H1 (cell line): ENCODE measurements at regions not wholly inside any gene's neighbourhood (a gene's known extent, or its start where the extent isn't known, plus 50 kb on each side); places are given as distances from the start of the nearest gene placed in this dataset.

Experiments used
- CTCF ChIA-PET: fragments of 300-600 bp; sonication (Branson Sonifier 250); formaldehyde crosslinking; loops from one replicate; lab custom pipeline; 2021; ENCODE audit not compliant: partially characterized antibody; lab: Charles Lee
- POLR2A ChIA-PET: fragments of 300-600 bp; sonication (Branson Sonifier 250); formaldehyde crosslinking; loops from one replicate; lab custom pipeline; 2021; ENCODE audit warnings: inconsistent platforms; ENCODE audit not compliant: partially characterized antibody; lab: Charles Lee
- DNase-seq, 2 experiments: peaks; one replicate each; pipeline versions ENCODE4 v3.0.0 to v3.0.0-alpha.2; 2010 to 2022; ENCODE audit warnings: low spot score in 2 of 2, low read depth in 1 of 2, mixed read lengths in 1 of 2
- FAIRE-seq: peaks from 2 replicates; lab custom pipeline; 2011; peaks lifted over from hg19 to GRCh38; lab: Jason Lieb, UNC
- H2AFZ ChIP-seq: 2 replicates; pipeline ENCODE4 v1.8.1; 2012; ENCODE audit warnings: low read length, inconsistent platforms
- H2AK5ac ChIP-seq: 2 replicates; pipeline ENCODE4 v1.6.1; 2013; ENCODE audit warnings: low read depth, low read length
- H2BK120ac ChIP-seq: replicated peaks from 2 replicates; pipeline ENCODE3; 2013; ENCODE audit warnings: low read depth, low read length, inconsistent platforms
- H2BK12ac ChIP-seq: 2 replicates; pipeline ENCODE4 v1.6.1; 2013; ENCODE audit warnings: low read depth, low read length
- H2BK15ac ChIP-seq: 2 replicates; pipeline ENCODE4 v1.6.1; 2013; ENCODE audit warnings: low read length
- H2BK20ac ChIP-seq: 2 replicates; pipeline ENCODE4 v1.6.1; 2013; ENCODE audit warnings: low read length
- H2BK5ac ChIP-seq: 2 replicates; pipeline ENCODE4 v1.6.1; 2013; ENCODE audit warnings: low read depth, low read length
- H3K14ac ChIP-seq: 2 replicates; pipeline ENCODE4 v1.6.1; 2013; ENCODE audit warnings: inconsistent platforms; ENCODE audit not compliant: insufficient read length
- H3K18ac ChIP-seq: 2 replicates; pipeline ENCODE4 v1.6.1; 2013; ENCODE audit warnings: low read length; ENCODE audit errors: extremely low read depth
- H3K23ac ChIP-seq: 2 replicates; pipeline ENCODE4 v1.6.1; 2013; ENCODE audit warnings: inconsistent platforms; ENCODE audit not compliant: insufficient read length
- H3K23me2 ChIP-seq: 2 replicates; pipeline ENCODE4 v1.6.1; 2013; ENCODE audit warnings: low read depth, low read length
- H3K27ac ChIP-seq: 2 replicates; pipeline ENCODE4 v1.6.1; 2011; ENCODE audit warnings: low read depth, low read length, inconsistent platforms
- H3K27me3 ChIP-seq, 4 experiments: replicated peaks in 1 of 4; 1 replicate in 1 of 4; 2 replicates in 3 of 4; pipeline versions ENCODE4 v1.6.1 to v1.8.1; 2011 to 2013; ENCODE audit warnings: low read length in 3 of 4, mild to moderate bottlenecking in 3 of 4, inconsistent platforms in 2 of 4, mixed read lengths in 2 of 4, moderate library complexity in 1 of 4; ENCODE audit not compliant: control insufficient read depth in 3 of 4, insufficient read depth in 3 of 4; ENCODE audit errors: extremely low read depth in 1 of 4
- H3K36me3 ChIP-seq, 4 experiments: 2 replicates each; pipeline versions ENCODE4 v1.6.1 to v1.8.1; 2011 to 2013; ENCODE audit warnings: mild to moderate bottlenecking in 4 of 4, low read length in 3 of 4, moderate library complexity in 2 of 4, control low read depth in 1 of 4, inconsistent platforms in 1 of 4; ENCODE audit not compliant: insufficient read depth in 4 of 4, control insufficient read depth in 2 of 4
- H3K4ac ChIP-seq: replicated peaks from 2 replicates; pipeline ENCODE3; 2013; ENCODE audit warnings: low read length, low read depth, mixed read lengths, inconsistent platforms; ENCODE audit not compliant: insufficient read length
- H3K4me1 ChIP-seq, 4 experiments: replicated peaks in 1 of 4; 1 replicate in 1 of 4; 2 replicates in 3 of 4; pipeline versions ENCODE4 v1.6.1 to v1.8.1; 2011 to 2013; ENCODE audit warnings: low read length in 3 of 4, inconsistent platforms in 2 of 4, mixed read lengths in 1 of 4; ENCODE audit not compliant: insufficient read depth in 4 of 4, control insufficient read depth in 3 of 4
- H3K4me2 ChIP-seq, 2 experiments: 2 replicates each; pipeline versions ENCODE4 v1.6.1 to v1.8.1; 2011 to 2013; ENCODE audit warnings: low read depth in 2 of 2, low read length in 2 of 2, control low read depth in 1 of 2, inconsistent platforms in 1 of 2, mild to moderate bottlenecking in 1 of 2; ENCODE audit not compliant: insufficient read depth in 1 of 2
- H3K4me3 ChIP-seq, 4 experiments: fragments of 200-600, 300-600 bp in 1 of 4; sonication (generic), shearing (Covaris generic), sonication (Bioruptor Twin) in 1 of 4; 2 replicates each; pipeline versions ENCODE4 v1.5.1 to v1.8.1; 2011 to 2016; ENCODE audit warnings: low read length in 4 of 4, low read depth in 3 of 4, control low read depth in 2 of 4, inconsistent platforms in 2 of 4, mild to moderate bottlenecking in 2 of 4, mixed read lengths in 1 of 4, moderate library complexity in 1 of 4; ENCODE audit not compliant: insufficient read depth in 2 of 4; ENCODE audit errors: extremely low read depth in 1 of 4
- H3K56ac ChIP-seq: replicated peaks from 2 replicates; pipeline ENCODE3; 2013; ENCODE audit warnings: low read depth, mild to moderate bottlenecking, mixed read lengths, low read length, inconsistent platforms; ENCODE audit not compliant: insufficient read length
- H3K79me1 ChIP-seq: 2 replicates; pipeline ENCODE4 v1.6.1; 2013; ENCODE audit warnings: low read depth, low read length, control low read depth
- H3K79me2 ChIP-seq, 2 experiments: 2 replicates each; pipeline versions ENCODE4 v1.6.1 to v1.8.1; 2012 to 2013; ENCODE audit warnings: low read length in 2 of 2, mild to moderate bottlenecking in 2 of 2, inconsistent platforms in 1 of 2; ENCODE audit not compliant: insufficient read depth in 2 of 2, control insufficient read depth in 1 of 2
- H3K9ac ChIP-seq, 4 experiments: replicated peaks in 1 of 4; 1 replicate in 1 of 4; 2 replicates in 3 of 4; pipeline versions ENCODE4 v1.6.1 to v1.8.1; 2011 to 2013; ENCODE audit warnings: low read depth in 3 of 4, low read length in 3 of 4, control low read depth in 2 of 4, mild to moderate bottlenecking in 2 of 4, moderate library complexity in 2 of 4, inconsistent platforms in 1 of 4; ENCODE audit errors: extremely low read depth in 1 of 4
- H3K9me3 ChIP-seq, 2 experiments: 2 replicates each; pipeline versions ENCODE4 v1.6.1 to v1.8.1; 2012 to 2013; ENCODE audit warnings: mild to moderate bottlenecking in 2 of 2, moderate library complexity in 2 of 2, control low read depth in 1 of 2, inconsistent platforms in 1 of 2, low read depth in 1 of 2, low read length in 1 of 2, mixed read lengths in 1 of 2; ENCODE audit not compliant: insufficient read depth in 2 of 2
- H4K20me1 ChIP-seq, 2 experiments: replicated peaks in 1 of 2; 2 replicates each; pipeline versions ENCODE3 to v1.8.1; 2011 to 2013; ENCODE audit warnings: inconsistent platforms in 2 of 2, low read length in 2 of 2, mild to moderate bottlenecking in 1 of 2; ENCODE audit not compliant: insufficient read depth in 2 of 2, control insufficient read depth in 1 of 2
- H4K5ac ChIP-seq: 2 replicates; pipeline ENCODE4 v1.6.1; 2013; ENCODE audit warnings: low read length, low read depth, mixed read lengths, inconsistent platforms; ENCODE audit not compliant: insufficient read length
- H4K8ac ChIP-seq: 2 replicates; pipeline ENCODE4 v1.8.0; 2013; ENCODE audit warnings: mild to moderate bottlenecking, moderate library complexity, low read length, inconsistent platforms; ENCODE audit not compliant: insufficient read depth; ENCODE audit errors: extremely low read depth
- H4K91ac ChIP-seq: replicated peaks from 2 replicates; pipeline ENCODE3; 2013; ENCODE audit warnings: low read length, mixed read lengths, inconsistent platforms; ENCODE audit not compliant: insufficient read length
- FOSL1 ChIP-seq: IDR thresholded peaks from 2 replicates; pipeline ENCODE4 v1.6.1; 2011; ENCODE audit warnings: mild to moderate bottlenecking, low read depth, low read length, moderate library complexity; ENCODE audit not compliant: insufficient read depth
- HDAC6 ChIP-seq: IDR thresholded peaks from one replicate; pipeline ENCODE4 v1.7.1; 2012; ENCODE audit warnings: low read depth, mild to moderate bottlenecking, inconsistent platforms, low read length, moderate library complexity
- KDM4A ChIP-seq: IDR thresholded peaks from one replicate; pipeline ENCODE4 v1.7.1; 2012; ENCODE audit warnings: low read depth, mild to moderate bottlenecking, moderate library complexity, low read length, inconsistent platforms; ENCODE audit not compliant: severe bottlenecking
- RFX5 ChIP-seq: IDR thresholded peaks from 2 replicates; pipeline ENCODE4 v1.6.1; 2011; ENCODE audit warnings: low read depth, low read length, improper control_type of control experiment, borderline replicate concordance
- SP4 ChIP-seq: IDR thresholded peaks from 2 replicates; pipeline ENCODE4 v1.6.1; 2012; ENCODE audit warnings: low read length, inconsistent platforms
- WGBS, 2 experiments: shearing (Covaris generic) in 1 of 2; methylation state at CpG; one replicate each; pipeline versions ENCODE4 v1.1.6 to v1.1.7; 2013 to 2015; ENCODE audit warnings: low lambda C conversion rate in 2 of 2, mixed read lengths in 2 of 2, inconsistent platforms in 1 of 2, low coverage in 1 of 2, missing lambda C conversion rate in 1 of 2; ENCODE audit not compliant: insufficient replicate concordance in 2 of 2, insufficient coverage in 1 of 2, insufficient read length in 1 of 2; ENCODE audit errors: extremely low coverage in 1 of 2, missing lambda C conversion rate in 1 of 2; 5-methylcytosine and 5-hydroxymethylcytosine counted together

DNA sequence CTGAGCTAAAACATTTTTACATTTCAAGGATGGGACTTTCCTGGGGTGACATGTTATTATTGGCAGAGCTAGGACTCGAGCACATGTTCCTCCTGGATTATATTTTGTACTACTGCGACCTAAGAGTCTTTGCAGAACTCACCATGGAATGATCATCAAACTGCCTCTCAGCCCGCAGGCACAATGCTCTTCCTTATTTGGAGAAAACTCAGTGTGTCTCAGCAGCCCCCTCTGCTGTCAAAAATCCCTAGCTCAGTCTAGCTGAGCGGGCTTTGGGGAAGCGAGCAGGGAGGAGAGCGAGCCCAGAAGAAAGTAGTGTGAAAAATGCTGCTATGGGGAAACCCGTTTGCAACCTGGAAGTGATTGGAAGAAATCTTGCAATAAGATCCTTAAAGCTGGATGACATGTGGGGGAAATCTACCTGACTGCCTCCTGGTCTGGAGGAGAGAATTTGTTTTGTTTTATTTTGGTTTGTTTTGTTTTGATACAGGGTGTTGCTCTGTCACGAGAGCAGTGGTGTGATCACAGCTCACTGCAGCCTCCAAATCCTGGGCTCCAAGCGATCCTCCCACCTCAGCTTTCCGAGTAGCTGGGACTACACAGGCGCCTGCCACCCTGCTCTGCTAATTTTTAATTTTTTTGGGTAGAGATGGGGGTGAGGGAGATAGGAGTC is 89.9 kb upstream of the CLINT1 start:
- peak; percentile 62 for FAIRE-seq
- H3K56ac ChIP-seq: no peak overlapping the region
- POLR2A ChIA-PET: interaction anchor here (0.8 to 3.3 kb wide), 7 partner anchors 12 to 681 kb away, joined by 3 to 18 read pairs (median 3); no protein-coding TSS in a partner anchor
- TF ChIP-seq RFX5 (no peak), SP4 (no peak), KDM4A (no peak), FOSL1 (no peak), HDAC6 (no peak)

More for the DNA sequence above, 89.9 kb upstream of the CLINT1 start:
- Histone ChIP-seq H3K9ac (0 out of 7 replicates have a peak overlapping the region, but pooled peaks of 1 of the 4 experiments have one; percentile 37), H3K36me3 (no peaks in the 10 kb centered on the region), H2BK120ac (peak overlapping the region; percentile 84), H4K20me1 (no peaks in the 10 kb centered on the region), H2BK15ac (no peak overlapping the region), H3K4ac (no peak overlapping the region), H3K4me3 (no peak overlapping the region), H3K18ac (0 out of 2 replicates have a peak overlapping the region, but pooled peaks have one; percentile 52), H3K4me2 (peak overlapping the region; percentile 1 to 15; a peak in 2 of 4 replicates), H3K79me2 (no peaks in the 10 kb centered on the region), H2BK5ac (peak overlapping the region; percentile 19; the same call in 1 of the 2 replicates), H3K14ac (no peak overlapping the region), H3K4me1 (peaks cover 0 to 4% (median 1%) of the 10 kb centered on the region in 4 experiments; a peak in 4 of 7 replicates), H4K8ac (no peak overlapping the region), H2AK5ac (no peak overlapping the region), H3K79me1 (no peaks in the 10 kb centered on the region), H4K91ac (peak overlapping the region; percentile 83), H4K5ac (peak overlapping the region; percentile 8), H3K27ac (no peak overlapping the region; the same call in 1 of the 2 replicates), H3K27me3 (no peaks in the 10 kb centered on the region), H3K23ac (no peak overlapping the region), H2AFZ (peak overlapping the region; percentile 59), H2BK20ac (0 out of 2 replicates have a peak overlapping the region, but pooled peaks have one; percentile 97), H3K23me2 (no peaks in the 10 kb centered on the region), H3K9me3 (no peaks in the 10 kb centered on the region), H2BK12ac (peak overlapping the region; percentile 18; the same call in 1 of the 2 replicates)
- DNase-seq: peak; percentile 85 to 93
- whole genome bisulfite sequencing, 2 experiments: 27% methylated on average over 11 of the region's 11 CpGs; no CpG with 5 or more reads in 1 of the 2 experiments
- CTCF ChIA-PET: interaction anchor here (0.6 to 7.7 kb wide), 37 partner anchors 8 to 870 kb away, joined by 3 to 79 read pairs (median 4); partner anchors contain the start of genes CLINT1 and LSM11
